Left lung (tissue), 4 donors: ENCODE measurements at regions not wholly inside any gene's neighbourhood (a gene's known extent, or its start where the extent isn't known, plus 50 kb on each side); places are given as distances from the start of the nearest gene placed in this dataset.

Experiments
- ATAC-seq: fragments of 200-7000 bp; cut with Tn5 transposase; one replicate; pipeline ENCODE4 v1.9.1; 2020; ENCODE audit warnings: moderate library complexity
- DNase-seq, 4 donors: peaks; one replicate each; pipeline ENCODE4 v3.0.0-alpha.2; 2013 to 2020
- H3K27ac ChIP-seq, 2 donors: fragments of 200-600 bp; sonication (generic) in 1 of 2; one replicate each; pipeline versions ENCODE4 v1.5.0 to v1.8.0; 2020 to 2021
- H3K27me3 ChIP-seq, 2 donors: fragments of 200-600 bp; sonication (generic) in 1 of 2; one replicate each; pipeline versions ENCODE4 v1.5.0 to v1.8.0; 2020 to 2021
- H3K36me3 ChIP-seq, 2 donors: fragments of 200-600 bp; sonication (generic) in 1 of 2; one replicate each; pipeline versions ENCODE4 v1.5.0 to v1.8.0; 2020 to 2021
- H3K4me1 ChIP-seq, 2 donors: fragments of 200-600 bp; one replicate each; pipeline ENCODE4 v1.8.0; 2021
- H3K4me3 ChIP-seq, 2 donors: fragments of 200-600 bp; sonication (generic) in 1 of 2; one replicate each; pipeline versions ENCODE4 v1.5.0 to v1.8.0; 2020 to 2021; ENCODE audit warnings: mild to moderate bottlenecking in 1 of 2
- H3K9me3 ChIP-seq, 2 donors: fragments of 200-600 bp; sonication (generic) in 1 of 2; one replicate each; pipeline versions ENCODE4 v1.5.0 to v1.8.0; 2020 to 2021
- intact Hi-C, 2 donors: fragments of 100-400 bp; cut with DNase I; formaldehyde crosslinking; loops; one replicate each; pipeline versions ENCODE4 v1.11.2 to v1.14.2; 2022
- TF ChIP-seq, protein P1 (sequence below), 2 donors: fragments of 200-600 bp; sonication (generic) in 1 of 2; IDR thresholded peaks; one replicate each; pipeline versions ENCODE4 v1.5.0 to v1.8.0; 2021; ENCODE audit warnings: antibody characterized with exemption in 2 of 2
- donor health status: DM: no; HTN: yes; CAD: no.
- donor health status: DM: no; HTN: no; CAD: no.

DNA sequence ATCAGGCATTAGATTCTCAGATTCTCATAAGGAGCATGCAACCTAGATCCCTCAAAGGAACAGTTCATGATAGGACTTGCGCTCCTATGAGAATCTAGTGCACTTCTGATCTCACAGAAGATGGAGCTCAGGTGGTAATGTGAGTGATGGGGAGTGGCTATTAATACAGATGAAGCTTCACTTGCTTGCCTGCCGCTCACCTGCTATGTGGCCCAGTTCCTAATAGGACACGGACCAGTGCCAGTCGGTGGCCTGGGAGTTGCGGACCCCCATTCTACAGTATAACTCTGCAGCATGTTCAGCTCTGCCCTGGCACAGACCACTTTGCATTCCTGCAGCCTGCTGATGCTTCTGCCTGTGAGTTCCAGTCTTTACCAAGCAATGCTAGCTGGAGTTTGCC is 581.3 kb upstream of the KLF4 start:
- H3K9me3 ChIP-seq = no peaks in the 10 kb centered on the region
- no peak overlapping the region for H3K4me3 ChIP-seq
- DNase-seq (no peak), ATAC-seq (no peak)
- no peaks in the 10 kb centered on the region for H3K4me1 ChIP-seq
- H3K27me3 ChIP-seq = no peaks in the 10 kb centered on the region
- TF ChIP-seq, protein P1, sequence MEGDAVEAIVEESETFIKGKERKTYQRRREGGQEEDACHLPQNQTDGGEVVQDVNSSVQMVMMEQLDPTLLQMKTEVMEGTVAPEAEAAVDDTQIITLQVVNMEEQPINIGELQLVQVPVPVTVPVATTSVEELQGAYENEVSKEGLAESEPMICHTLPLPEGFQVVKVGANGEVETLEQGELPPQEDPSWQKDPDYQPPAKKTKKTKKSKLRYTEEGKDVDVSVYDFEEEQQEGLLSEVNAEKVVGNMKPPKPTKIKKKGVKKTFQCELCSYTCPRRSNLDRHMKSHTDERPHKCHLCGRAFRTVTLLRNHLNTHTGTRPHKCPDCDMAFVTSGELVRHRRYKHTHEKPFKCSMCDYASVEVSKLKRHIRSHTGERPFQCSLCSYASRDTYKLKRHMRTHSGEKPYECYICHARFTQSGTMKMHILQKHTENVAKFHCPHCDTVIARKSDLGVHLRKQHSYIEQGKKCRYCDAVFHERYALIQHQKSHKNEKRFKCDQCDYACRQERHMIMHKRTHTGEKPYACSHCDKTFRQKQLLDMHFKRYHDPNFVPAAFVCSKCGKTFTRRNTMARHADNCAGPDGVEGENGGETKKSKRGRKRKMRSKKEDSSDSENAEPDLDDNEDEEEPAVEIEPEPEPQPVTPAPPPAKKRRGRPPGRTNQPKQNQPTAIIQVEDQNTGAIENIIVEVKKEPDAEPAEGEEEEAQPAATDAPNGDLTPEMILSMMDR (IDR thresholded peaks at IDR 0.05) = no peak
- intact Hi-C loops = no loop called here
- H3K36me3 ChIP-seq = no peaks in the 10 kb centered on the region
- H3K27ac ChIP-seq = no peak overlapping the region

DNA sequence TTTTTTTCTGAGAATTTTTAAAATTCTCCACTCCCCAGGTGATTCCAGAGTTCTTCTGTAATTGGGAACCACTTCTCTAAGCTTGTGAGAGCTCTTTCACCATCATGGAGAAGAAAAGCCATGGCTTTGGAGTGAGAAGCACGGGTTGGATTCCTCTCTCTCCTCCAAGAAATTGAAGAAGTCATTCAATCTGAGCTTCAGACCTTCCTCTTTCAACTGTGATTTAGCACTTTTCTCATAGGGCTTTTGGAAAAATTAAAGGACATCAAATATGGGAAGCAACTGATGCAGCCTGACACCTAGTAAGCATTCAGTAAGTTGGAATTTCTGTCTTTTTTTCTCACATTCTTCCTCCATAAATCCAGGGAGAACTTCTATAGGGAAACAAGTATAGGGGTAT is 580.4 kb upstream of the KLF4 start:
- H3K27me3 ChIP-seq = no peaks in the 10 kb centered on the region
- TF ChIP-seq, protein P1 (IDR thresholded peaks at IDR 0.05) = no peak
- intact Hi-C loops = no loop called here
- DNase-seq (no peak), ATAC-seq (no peak)
- H3K4me3 ChIP-seq = no peak overlapping the region
- no peaks in the 10 kb centered on the region for H3K4me1 ChIP-seq
- no peak overlapping the region for H3K27ac ChIP-seq
- no peaks in the 10 kb centered on the region for H3K36me3 ChIP-seq
- H3K9me3 ChIP-seq = no peaks in the 10 kb centered on the region

DNA sequence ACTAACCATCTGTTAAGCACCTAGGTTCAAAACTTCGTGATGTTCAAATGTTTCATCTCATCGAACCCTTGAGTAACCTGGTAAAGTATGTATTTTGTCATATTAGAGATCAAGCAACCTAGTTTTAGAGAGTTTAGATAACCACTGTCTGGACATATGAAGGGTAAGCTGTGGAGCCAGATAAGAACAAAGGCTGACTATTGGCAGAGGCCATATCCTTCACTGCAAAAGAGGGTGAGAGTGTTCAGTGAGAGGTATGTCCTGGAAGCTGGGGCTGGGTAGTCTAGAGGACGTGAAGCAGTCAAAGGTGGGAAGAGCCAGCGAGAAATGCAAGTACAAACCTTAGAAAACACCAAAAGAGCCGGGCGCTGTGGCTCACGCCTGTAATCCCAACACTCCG is 573.1 kb upstream of the KLF4 start:
- DNase-seq (no peak), ATAC-seq (no peak)
- H3K9me3 ChIP-seq = no peaks in the 10 kb centered on the region
- no peaks in the 10 kb centered on the region for H3K27me3 ChIP-seq
- H3K27ac ChIP-seq = no peak overlapping the region
- intact Hi-C loops = no loop called here
- no peaks in the 10 kb centered on the region for H3K36me3 ChIP-seq
- no peak overlapping the region for H3K4me3 ChIP-seq
- H3K4me1 ChIP-seq = peaks cover 0 to 4% of the 10 kb centered on the region in 2 donors
- TF ChIP-seq, protein P1 (IDR thresholded peaks at IDR 0.05) = no peak

DNA sequence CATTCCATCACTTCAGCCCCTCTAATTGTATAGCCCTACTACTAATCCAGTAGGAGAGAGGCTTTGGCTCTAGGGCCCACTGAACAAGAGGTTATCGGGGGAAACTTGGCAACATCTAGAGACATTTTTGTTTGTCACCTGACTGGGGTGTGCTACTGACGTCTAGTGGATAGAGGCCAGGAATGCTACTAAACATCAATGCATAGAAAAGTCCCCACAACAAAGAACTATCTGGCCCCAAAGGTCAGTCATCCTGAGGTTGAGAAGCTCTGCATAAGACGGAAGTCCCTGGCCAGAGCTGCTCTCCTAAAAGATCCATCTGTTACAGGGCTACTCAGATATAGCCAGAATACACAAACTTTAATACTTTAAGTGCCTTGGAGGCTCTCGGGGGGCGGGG is 570.6 kb upstream of the KLF4 start:
- peaks cover 0 to 25% of the 10 kb centered on the region in 2 donors for H3K4me1 ChIP-seq
- no peaks in the 10 kb centered on the region for H3K9me3 ChIP-seq
- H3K36me3 ChIP-seq = no peaks in the 10 kb centered on the region
- no peak for ATAC-seq
- intact Hi-C loops = no loop called here
- TF ChIP-seq, protein P1 (IDR thresholded peaks at IDR 0.05) = no peak
- no peak overlapping the region for H3K27ac ChIP-seq
- no peak overlapping the region for H3K4me3 ChIP-seq
- DNase-seq = no peak
- no peaks in the 10 kb centered on the region for H3K27me3 ChIP-seq

DNA sequence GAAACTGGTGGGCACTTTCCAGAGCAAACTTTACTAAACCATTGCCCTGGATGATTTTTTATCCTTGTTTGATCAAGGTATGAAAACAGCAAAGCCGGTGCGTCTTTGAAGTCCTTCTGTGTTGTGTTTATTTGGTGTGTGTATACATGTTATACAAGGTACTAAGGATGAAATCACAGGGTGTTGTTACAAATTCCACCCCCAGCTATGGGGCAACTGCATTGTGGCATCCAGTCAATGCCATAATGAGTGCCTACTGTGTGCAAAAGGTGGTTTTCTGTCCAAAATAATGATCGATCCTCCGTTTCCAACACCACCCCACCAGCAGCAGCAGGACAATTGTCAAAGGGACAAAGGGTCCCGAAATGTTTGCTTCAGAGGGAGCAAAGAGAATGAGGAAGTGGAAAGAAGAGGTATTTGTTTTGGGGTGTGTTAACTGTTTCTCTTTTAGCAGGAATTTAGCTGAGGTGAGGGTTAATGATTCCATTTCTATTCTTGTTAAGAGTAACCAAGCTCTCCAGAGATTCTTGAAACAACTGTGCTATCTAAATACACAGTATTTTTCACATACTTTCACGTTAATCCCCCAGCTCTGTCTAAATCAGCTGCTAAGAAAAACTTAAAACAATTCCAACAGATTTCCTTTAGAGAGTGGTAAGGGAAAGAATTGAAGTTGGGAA is 568.7 kb upstream of the KLF4 start:
- H3K36me3 ChIP-seq = no peaks in the 10 kb centered on the region
- no peak for DNase-seq
- no peak overlapping the region for H3K4me3 ChIP-seq
- H3K27me3 ChIP-seq = no peaks in the 10 kb centered on the region
- intact Hi-C loops = no loop called here
- no peak overlapping the region for H3K27ac ChIP-seq
- TF ChIP-seq, protein P1 (IDR thresholded peaks at IDR 0.05) = no peak
- ATAC-seq = no peak
- H3K9me3 ChIP-seq = no peaks in the 10 kb centered on the region
- peaks cover 8 to 25% of the 10 kb centered on the region in 2 donors for H3K4me1 ChIP-seq
